Hypothalamus (tissue), 51 donors: ENCODE measurements at regions not wholly inside any gene's neighbourhood (a gene's known extent, or its start where the extent isn't known, plus 50 kb on each side); places are given as distances from the start of the nearest gene placed in this dataset.

Experiments used
- DNase-seq, 51 donors: peaks; one replicate each; lab custom pipeline; 2025; lab: John Stamatoyannopoulos, UW

- DNase-seq, result no peak
Measured at GRCh38 chr17:15112846-15113617, 152.1 kb downstream of the PMP22 start.

GRCh38 chr17:15109608-15110007, 155.5 kb downstream of the PMP22 start:
- DNase-seq, result no peak

- no peak for DNase-seq
Measured at GRCh38 chr17:15108992-15109391, 156.1 kb downstream of the PMP22 start.

- no peak for DNase-seq
Measured at GRCh38 chr17:15106540-15106939, 158.6 kb downstream of the PMP22 start.

- DNase-seq, result no peak
Measured at GRCh38 chr17:15103785-15104184, 161.3 kb downstream of the PMP22 start.

- no peak for DNase-seq
Measured at GRCh38 chr17:15101175-15101574, 164.0 kb downstream of the PMP22 start.

- no peak for DNase-seq
Measured at GRCh38 chr17:15096511-15096910, 168.6 kb downstream of the PMP22 start.

- no peak for DNase-seq
Measured at GRCh38 chr17:15095935-15096334, 169.2 kb downstream of the PMP22 start.

GRCh38 chr17:15092762-15093161, 172.4 kb downstream of the PMP22 start:
- DNase-seq, result no peak

GRCh38 chr17:15092261-15092660, 172.9 kb downstream of the PMP22 start:
- no peak for DNase-seq

GRCh38 chr17:15091825-15092224, 173.3 kb downstream of the PMP22 start:
- no peak for DNase-seq

- no peak for DNase-seq
Measured at GRCh38 chr17:15090533-15090932, 174.6 kb downstream of the PMP22 start.

- no peak for DNase-seq
Measured at GRCh38 chr17:15087946-15088345, 177.2 kb downstream of the PMP22 start.

GRCh38 chr17:15086776-15087295, 178.3 kb downstream of the PMP22 start:
- no peak for DNase-seq

- DNase-seq, result no peak
Measured at GRCh38 chr17:15085890-15086677, 179.0 kb downstream of the PMP22 start.

- peak in 1 of 51 donors; percentile 4 for DNase-seq
Measured at GRCh38 chr17:15083225-15083624, 181.9 kb downstream of the PMP22 start.

- no peak for DNase-seq
Measured at GRCh38 chr17:15081008-15081407, 184.1 kb downstream of the PMP22 start.

GRCh38 chr17:15078570-15078969, 186.6 kb downstream of the PMP22 start:
- no peak for DNase-seq

GRCh38 chr17:15076991-15077663, 188.0 kb downstream of the PMP22 start:
- no peak for DNase-seq

GRCh38 chr17:15051933-15052332, 213.2 kb downstream of the PMP22 start:
- no peak for DNase-seq

- no peak for DNase-seq
Measured at GRCh38 chr17:15049795-15050160, 215.3 kb downstream of the PMP22 start.
